HG03139 (cell line): ENCODE measurements at regions not wholly inside any gene's neighbourhood (a gene's known extent, or its start where the extent isn't known, plus 50 kb on each side); places are given as distances from the start of the nearest gene placed in this dataset.
"Not testable (repeated sequence)": the region's sequence is repeated elsewhere in the genome, so short reads cannot be mapped to it uniquely, and the experiment has no call there.

Experiments used
- ATAC-seq: cut with Tn5 transposase; IDR thresholded peaks from one replicate; pipeline ENCODE4 v1.9.1; 2021; ENCODE audit not compliant: unreplicated experiment

GRCh38 chr13:81927347-81927746 is 1586.4 kb upstream of the SPRY2 start:
- ATAC-seq = no peak

- no peak for ATAC-seq
Measured at GRCh38 chr13:81917810-81918209, 1576.9 kb upstream of the SPRY2 start.

- no peak for ATAC-seq
Measured at GRCh38 chr13:81916461-81916860, 1575.5 kb upstream of the SPRY2 start.

GRCh38 chr13:81907787-81908372 is 1567.0 kb upstream of the SPRY2 start:
- ATAC-seq = no peak

GRCh38 chr13:81888855-81889254 is 1547.9 kb upstream of the SPRY2 start:
- no peak for ATAC-seq

- ATAC-seq = no peak
Measured at GRCh38 chr13:81874681-81875661, 1534.0 kb upstream of the SPRY2 start.

- no peak for ATAC-seq
Measured at GRCh38 chr13:81874253-81874652, 1533.3 kb upstream of the SPRY2 start.

- ATAC-seq = no peak
Measured at GRCh38 chr13:81872581-81872980, 1531.7 kb upstream of the SPRY2 start.

- not testable (repeated sequence) for ATAC-seq
Measured at GRCh38 chr13:81871751-81872325, 1530.9 kb upstream of the SPRY2 start.

GRCh38 chr13:81848291-81848690 is 1507.4 kb upstream of the SPRY2 start:
- ATAC-seq = no peak

- no peak for ATAC-seq
Measured at GRCh38 chr13:81846771-81847170, 1505.8 kb upstream of the SPRY2 start.

GRCh38 chr13:81821259-81821658 is 1480.3 kb upstream of the SPRY2 start:
- no peak for ATAC-seq

GRCh38 chr13:81800433-81800832 is 1459.5 kb upstream of the SPRY2 start:
- no peak for ATAC-seq

GRCh38 chr13:81795710-81796109 is 1454.8 kb upstream of the SPRY2 start:
- ATAC-seq = no peak

GRCh38 chr13:81791641-81792040 is 1450.7 kb upstream of the SPRY2 start:
- no peak for ATAC-seq

GRCh38 chr13:81781471-81781870 is 1440.5 kb upstream of the SPRY2 start:
- no peak for ATAC-seq

GRCh38 chr13:81779876-81780275 is 1439.0 kb upstream of the SPRY2 start:
- ATAC-seq = no peak

- ATAC-seq = no peak
Measured at GRCh38 chr13:81778350-81778749, 1437.4 kb upstream of the SPRY2 start.

GRCh38 chr13:81773263-81773662 is 1432.3 kb upstream of the SPRY2 start:
- ATAC-seq = no peak

- no peak for ATAC-seq
Measured at GRCh38 chr13:81771951-81772350, 1431.0 kb upstream of the SPRY2 start.

GRCh38 chr13:81770868-81771505 is 1430.1 kb upstream of the SPRY2 start:
- ATAC-seq = no peak
